DND-41 (cell line): ENCODE measurements at regions not wholly inside any gene's neighbourhood (a gene's known extent, or its start where the extent isn't known, plus 50 kb on each side); places are given as distances from the start of the nearest gene placed in this dataset.

Source experiments
- EZH2 ChIP-seq: IDR thresholded peaks from 3 replicates; pipeline ENCODE4 v1.6.1; 2012; ENCODE audit warnings: borderline replicate concordance, low read depth, mild to moderate bottlenecking, moderate library complexity, low read length, inconsistent platforms; ENCODE audit not compliant: severe bottlenecking
- TF ChIP-seq, protein P1 (sequence below): IDR thresholded peaks from 2 replicates; pipeline ENCODE4 v1.5.1; 2012; ENCODE audit warnings: borderline replicate concordance, low read length, moderate library complexity, mild to moderate bottlenecking; ENCODE audit not compliant: poor library complexity, severe bottlenecking; ENCODE audit errors: extremely low read depth

DNA sequence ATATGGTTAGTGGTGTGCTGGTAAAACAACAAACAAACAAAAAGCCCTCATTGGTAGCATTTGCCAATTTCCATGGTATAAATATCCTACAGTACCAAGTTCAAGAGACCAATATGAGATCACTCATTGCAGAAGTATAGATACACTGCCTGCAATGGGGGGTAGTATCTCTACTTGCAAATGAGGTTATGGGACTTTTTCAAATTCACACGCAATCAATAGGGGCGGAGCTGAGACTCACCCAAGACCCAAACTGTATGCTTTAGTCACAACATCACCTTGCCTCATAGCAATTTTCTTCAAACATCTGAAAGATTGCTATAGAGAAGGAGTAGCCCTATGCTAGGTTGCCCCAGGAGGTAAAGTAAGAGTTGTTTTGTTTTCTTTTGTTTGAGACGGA, 93.7 kb downstream of the VCPKMT start:
- TF ChIP-seq, protein P1, sequence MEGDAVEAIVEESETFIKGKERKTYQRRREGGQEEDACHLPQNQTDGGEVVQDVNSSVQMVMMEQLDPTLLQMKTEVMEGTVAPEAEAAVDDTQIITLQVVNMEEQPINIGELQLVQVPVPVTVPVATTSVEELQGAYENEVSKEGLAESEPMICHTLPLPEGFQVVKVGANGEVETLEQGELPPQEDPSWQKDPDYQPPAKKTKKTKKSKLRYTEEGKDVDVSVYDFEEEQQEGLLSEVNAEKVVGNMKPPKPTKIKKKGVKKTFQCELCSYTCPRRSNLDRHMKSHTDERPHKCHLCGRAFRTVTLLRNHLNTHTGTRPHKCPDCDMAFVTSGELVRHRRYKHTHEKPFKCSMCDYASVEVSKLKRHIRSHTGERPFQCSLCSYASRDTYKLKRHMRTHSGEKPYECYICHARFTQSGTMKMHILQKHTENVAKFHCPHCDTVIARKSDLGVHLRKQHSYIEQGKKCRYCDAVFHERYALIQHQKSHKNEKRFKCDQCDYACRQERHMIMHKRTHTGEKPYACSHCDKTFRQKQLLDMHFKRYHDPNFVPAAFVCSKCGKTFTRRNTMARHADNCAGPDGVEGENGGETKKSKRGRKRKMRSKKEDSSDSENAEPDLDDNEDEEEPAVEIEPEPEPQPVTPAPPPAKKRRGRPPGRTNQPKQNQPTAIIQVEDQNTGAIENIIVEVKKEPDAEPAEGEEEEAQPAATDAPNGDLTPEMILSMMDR = no peak
- no peak for TF ChIP-seq EZH2
